HG03439 (cell line): ENCODE measurements at regions not wholly inside any gene's neighbourhood (a gene's known extent, or its start where the extent isn't known, plus 50 kb on each side); places are given as distances from the start of the nearest gene placed in this dataset.

Source experiments
- ATAC-seq: cut with Tn5 transposase; IDR thresholded peaks from one replicate; pipeline ENCODE4 v1.9.1; 2021; ENCODE audit warnings: mild to moderate bottlenecking, moderate library complexity; ENCODE audit not compliant: unreplicated experiment

DNA sequence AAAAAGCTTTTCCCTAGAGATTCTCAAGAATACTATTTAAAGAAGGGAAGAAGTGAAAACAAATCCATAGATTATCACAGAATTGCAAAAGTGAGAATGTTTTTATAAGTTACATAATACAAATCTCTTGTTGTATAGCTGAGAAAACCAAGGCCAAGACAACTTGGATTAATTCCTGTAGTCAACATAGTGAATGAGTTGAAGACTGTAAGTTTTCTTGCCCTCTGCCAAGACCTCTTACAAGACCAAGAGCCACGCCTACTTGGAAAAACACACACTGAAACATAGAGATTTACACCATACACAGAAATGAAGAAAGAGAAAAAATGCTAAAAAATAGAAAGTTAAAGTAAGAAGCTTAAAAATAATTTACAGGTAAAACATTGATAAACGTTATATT, 2024.0 kb downstream of the PCDH7 start:
- no peak for ATAC-seq

DNA sequence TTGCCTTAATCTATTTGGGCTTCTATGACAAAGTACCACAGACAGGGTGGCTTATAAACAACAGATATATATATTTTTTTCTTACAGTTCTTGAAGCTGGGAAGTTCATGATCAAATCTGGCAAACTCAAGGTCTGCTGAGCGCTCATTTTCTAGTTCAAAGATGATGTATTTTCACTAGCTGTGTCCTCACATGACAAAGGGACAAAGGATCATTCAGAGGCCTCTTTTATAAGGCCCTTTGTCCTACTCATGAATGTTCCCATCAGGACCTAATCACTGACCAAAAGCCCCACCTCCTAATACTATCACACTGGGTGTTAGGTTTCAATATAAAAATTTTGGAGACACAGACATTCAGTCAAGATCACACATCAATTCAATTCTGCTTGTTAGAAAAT, 2025.2 kb downstream of the PCDH7 start:
- ATAC-seq = no peak

DNA sequence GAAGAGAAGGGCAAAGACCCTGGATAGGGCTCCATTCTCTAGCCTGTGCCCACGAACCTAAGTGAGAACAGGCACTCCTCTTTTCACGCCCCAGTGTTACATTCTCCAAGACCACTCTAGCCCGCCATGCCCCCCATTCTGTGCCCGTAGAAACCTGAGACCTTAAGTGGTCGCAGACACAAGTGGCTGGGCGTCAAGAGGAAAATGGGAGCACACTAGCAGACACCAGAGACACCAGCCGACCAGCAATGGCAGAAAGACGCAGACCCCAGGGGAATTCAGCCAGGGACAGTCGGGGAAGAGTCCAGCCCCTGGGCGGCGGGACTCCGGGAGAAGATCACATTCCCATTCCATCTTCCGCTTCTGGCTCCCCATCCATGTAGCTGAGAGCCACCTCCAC, 2027.9 kb downstream of the PCDH7 start:
- no peak for ATAC-seq

DNA sequence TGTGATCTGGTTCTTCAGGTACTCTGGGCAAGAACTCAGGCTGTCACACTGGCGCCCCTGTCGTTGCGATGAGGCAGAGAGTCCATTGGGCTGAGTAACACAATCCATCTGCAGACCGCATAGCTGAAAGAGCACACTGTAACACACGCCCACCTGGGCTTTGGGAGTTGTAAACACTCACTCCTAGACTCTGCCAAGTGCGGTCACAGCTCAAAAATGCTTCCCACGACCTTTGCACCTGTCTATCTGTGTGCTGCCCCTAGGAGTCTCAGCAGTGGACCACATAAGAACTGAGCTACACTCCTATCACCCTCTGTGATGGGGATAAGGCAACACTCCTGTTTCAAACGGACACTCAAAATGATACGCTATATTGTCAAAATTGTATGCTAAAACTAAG, 2028.3 kb downstream of the PCDH7 start:
- ATAC-seq = no peak

DNA sequence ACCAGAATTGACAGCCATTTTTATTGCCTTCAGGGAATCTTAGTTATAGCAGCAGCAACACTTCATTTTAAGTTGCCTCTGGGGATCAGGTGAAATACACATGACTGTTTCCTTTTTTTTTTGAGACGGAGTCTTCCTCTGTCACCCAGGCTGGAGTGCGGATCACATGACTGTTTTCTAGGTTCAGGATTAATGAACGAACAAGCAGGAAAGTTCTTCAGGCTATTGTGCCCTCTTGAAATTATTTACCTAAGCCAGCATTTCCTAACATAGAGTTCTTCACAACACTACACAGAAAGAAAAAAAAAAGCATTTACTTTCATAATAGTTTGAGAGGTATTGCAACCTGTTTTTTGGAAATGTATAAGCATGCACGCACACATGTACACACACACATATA, 2032.8 kb downstream of the PCDH7 start:
- no peak for ATAC-seq

DNA sequence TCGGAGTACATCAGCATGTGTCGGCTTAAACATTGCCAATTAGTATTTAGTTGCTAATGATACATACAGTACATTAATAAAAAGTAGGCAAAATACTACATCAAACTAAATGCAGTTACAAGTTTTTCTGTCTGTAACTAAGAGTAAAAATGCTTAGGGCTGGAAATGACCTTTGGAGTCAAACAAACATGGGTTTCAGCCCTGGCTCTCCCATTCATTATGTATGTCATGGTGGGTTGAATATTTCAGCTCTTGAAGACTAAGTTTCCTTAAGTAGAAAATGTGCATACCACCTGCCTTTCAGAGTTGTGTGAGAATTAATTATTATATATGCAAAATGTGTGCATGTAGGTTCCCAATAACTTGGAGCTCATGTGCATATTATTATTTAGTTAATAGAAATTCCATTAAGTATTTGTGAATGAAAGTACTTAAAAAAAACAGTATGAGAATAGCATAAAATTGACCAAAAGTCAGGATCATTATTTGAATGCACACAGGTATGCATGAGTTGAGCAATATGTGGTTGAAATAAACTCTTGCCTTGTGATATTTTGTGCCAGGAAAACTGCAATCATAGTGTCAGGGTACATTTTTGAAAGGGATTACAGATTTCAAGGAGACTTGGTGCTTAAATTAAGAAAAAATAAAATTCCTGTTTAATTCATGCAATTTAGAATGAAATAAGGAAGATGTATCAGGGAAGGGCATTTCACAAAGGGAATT, 2048.7 kb downstream of the PCDH7 start:
- ATAC-seq = no peak

DNA sequence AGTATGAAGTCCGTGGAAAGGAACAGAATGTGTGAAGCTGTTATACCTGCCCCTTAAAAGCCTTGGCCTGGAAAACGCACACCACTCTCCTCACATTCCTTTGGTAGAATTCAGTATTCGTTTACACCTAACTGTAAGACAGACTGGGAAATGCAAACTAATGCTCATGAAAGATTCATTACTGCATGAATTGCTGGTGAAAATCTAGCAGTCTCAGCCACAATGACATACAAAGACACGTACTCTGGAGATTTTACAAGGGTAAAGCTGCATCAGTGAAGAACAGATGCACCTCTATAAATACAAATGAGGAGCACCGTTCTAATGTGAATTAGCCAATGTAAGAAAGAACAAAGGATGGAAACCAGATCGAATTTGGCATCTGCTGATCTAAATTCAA, 2051.3 kb downstream of the PCDH7 start:
- ATAC-seq = no peak

DNA sequence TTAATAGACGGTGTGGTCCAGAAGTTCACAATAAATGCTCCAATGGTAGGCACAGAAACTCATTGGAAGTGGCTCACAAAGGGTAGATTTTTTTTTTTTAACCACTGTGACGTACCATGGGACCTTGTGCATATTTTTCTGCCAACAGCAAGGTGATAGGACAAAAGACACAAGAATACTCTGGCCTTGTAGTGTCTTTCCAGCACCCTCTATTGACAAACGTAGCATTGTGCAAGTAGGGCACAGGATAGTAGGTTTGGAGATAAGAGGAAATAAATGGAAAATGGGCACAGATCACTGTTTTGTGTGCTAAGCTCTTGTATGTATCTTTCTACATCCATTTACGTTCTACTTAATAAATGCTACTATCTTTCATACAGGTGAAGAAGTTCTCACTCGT, 2054.9 kb downstream of the PCDH7 start:
- no peak for ATAC-seq

DNA sequence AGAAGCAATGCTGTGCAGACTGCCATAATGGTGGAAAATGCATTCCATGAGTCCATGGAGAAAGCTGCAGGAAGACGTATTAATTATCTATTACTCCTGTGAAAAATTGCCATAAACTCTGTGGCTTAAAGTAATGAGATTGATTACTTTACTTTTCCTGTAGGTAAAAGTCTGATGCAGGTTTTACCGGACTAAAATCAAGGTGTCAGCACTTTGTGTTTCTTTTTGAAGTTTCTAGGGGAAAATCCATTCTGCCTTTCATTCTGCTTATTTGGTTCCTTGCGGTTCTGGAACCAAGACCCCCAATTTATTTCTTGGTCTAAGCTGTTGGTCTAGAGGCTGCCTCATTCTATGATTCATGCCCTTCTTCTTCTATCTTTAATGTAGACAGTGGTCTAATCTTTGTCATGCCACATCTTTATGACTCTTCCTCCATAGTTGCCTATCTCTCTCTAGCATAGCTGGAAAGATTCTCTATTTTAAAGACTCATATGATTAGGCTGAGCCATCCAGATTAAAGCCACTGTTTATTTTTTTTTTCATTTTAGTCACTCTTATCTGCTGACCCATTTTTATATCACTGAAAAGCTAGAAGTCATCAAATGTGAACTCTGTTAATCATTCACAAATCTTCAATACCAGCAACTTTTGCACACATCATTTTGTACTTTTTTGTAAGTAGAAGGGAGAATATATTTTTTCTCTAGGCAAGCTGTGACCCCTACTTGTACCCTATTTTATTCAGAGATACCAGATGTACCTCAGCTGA, 2056.4 kb downstream of the PCDH7 start:
- ATAC-seq = no peak

DNA sequence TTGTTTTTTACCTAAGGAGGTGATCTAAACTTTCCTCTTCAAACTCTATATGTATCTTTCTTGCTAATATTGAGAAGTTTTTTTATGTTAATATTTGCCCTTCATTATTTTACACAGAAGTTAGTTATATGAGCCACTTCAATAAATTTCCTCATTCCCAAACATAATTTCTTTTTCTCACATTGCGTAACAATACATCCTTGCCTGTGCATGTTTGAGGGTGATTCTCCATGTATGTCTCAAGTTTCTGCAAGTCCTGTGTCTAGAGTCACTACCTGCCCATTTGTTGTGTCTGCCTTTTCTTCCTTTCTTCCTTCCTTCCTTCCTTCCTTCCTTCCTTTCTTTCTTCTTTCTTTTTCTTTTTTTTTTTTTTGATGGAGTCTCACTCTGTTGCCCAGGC, 2057.9 kb downstream of the PCDH7 start:
- ATAC-seq = no peak

DNA sequence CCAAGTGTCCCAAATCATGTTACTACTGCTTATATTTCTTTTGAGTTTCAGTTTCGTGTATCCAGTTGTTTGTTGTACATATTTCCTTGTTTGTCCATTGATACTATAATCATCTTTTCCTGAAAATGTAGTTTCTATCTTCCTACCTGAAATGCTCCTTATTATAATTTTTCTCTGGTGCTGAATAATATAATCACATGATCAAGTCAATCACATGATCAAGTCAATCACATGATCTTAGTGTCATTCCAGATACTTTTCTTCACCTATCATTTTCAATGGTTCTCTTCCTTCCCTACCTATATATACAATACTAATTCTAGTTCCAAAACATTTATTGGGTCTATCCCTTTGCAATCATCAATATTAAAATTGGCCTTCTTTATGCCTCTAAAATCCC, 2058.8 kb downstream of the PCDH7 start:
- no peak for ATAC-seq

DNA sequence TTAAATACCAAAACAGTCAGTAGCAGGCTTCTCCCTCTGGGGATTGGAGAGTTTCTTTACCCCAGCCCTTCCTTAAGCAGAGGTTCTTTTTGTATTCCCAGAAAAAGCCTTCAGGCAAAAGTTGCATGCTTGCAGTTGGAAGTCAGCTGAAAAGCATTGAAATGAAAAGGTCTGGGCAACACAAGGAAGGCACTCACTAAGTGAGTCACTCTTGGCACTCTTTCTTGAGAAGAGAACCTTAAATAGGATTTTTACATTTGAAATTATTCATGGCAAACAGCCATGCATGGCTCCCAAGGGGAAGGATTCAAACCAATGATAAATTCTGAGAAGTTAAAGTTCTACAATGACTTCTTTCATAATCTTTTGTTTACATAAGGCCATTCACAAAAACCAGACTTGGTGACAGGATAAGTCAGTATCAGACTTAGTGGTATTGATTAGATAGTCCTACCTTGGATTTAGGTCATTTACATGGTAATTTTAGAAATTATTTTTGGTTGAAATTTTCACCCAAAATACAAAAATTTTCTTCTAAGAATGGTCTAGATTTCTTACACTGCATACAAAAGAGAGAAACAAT, 2068.9 kb downstream of the PCDH7 start:
- no peak for ATAC-seq

DNA sequence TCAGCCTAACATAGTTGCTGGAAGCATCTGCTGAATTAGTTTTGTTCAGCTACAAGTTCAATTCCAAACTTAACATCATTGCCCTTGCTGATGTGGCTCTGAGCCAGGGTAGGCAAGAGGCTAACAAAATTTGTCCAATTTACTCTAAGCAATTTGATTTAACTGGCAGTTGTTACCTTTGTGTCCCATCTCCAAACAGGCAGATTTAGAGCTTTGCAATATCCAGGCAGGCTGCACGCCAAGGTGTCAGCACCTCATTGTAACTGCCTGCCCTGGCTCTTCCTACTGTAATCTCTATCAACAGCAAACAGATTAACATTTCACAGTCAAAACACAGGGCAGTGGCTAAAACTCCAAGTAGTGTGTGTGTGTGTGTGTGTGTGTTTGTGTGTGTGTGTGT, 2070.6 kb downstream of the PCDH7 start:
- ATAC-seq = no peak

DNA sequence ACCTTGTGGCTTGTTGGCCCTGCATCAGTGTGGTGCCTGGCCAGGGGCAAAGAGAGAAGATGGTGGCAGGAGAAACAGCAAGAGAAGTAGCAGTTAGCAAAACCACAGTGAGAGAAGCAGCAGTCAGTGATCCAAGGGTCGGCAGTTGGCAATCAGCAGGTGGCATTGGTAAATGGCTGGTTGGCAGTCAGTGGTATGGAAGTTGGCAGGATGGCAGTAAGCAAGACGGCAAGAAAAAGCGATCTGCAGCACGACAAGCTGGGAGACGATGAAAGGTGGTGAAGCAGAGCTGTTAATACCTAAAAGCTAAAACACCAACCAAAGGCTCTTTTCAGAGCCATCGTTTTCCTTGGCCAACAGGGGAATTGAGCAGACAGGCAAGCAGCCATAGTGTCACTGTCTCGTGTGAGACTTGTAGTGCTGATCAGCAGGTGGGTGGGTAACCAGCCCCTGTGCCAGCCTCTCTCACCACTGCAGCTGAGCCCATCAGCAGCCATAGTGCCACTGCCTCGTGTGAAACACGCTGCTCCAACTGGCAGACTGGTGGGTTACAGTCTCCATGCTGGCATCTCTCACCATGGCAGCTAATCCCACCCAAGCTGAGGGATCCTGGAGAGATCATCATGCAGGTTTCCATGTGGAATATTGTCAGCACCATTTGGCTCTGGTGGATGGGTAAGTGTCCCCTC, 2078.4 kb downstream of the PCDH7 start:
- ATAC-seq = no peak

DNA sequence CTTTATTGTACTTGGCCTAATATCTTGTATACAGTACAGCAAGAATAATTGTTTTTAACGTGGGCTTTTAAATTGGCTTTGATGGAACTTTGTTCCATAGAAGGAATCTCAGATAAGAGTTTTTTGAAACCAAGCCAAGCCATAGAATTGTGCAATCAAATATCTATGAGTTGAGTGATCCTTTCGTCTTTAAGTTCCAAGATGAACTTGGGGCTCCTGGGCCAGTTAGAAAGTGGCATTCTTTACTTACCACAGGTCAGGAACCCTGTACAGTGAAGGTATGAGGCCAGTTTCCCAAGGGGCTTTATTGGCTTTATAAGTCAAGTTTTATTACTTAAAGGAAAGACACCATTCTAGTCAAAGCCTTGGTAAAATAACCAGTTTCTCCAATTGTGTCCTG, 2104.2 kb downstream of the PCDH7 start:
- ATAC-seq = no peak

DNA sequence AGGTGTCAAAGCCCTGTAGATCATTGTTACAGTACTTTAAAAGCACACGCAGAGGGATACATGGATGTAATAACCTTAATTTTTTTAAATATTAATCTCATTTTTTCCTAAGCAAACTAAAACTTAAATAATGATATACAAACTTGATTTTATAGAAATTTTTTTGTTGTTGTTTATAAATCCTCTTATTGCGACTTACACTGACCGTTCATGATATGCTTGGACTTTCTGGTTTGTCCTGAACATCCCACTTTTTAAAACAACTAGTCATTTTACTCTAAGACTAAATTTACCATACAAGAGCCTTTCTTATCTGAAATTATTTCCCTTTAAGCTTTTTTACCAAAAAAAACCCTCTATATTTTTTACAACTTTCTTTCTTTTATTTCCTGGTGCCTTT, 2106.0 kb downstream of the PCDH7 start:
- no peak for ATAC-seq

DNA sequence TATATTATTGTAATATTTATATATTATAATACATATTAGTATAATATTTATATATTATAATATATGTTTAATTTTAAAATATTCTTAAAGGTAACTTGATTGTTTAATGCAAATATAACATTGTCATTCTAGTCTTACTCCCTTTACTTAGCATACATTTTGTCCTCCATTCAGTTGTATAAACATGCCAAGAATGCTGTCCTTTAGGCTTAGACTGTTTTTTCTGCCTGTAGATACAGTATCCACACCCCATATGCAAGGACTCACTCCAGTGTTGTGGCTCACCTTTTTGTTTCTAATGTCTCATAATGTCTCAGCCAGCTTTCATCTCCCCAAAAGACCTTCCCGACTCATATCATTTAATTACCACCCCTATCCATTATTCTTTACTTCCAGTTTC, 2110.0 kb downstream of the PCDH7 start:
- no peak for ATAC-seq

DNA sequence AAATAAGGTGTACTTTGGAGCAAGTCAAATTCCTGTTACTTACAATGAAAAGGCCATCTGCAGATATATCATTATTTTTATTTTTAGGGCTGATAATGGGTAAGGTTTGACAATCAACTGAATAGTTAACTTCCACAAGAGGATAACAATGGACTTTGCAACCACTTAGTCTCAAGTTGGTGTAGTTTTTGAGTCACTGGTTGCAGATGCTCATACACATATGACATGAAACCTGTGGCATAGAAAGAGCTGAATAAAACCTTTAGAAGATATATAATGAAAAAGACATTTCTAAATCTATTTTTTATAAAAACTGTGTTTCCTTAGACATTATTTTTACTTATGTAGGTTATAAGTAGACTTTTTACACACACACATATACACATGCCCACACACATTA, 2110.9 kb downstream of the PCDH7 start:
- ATAC-seq = no peak

DNA sequence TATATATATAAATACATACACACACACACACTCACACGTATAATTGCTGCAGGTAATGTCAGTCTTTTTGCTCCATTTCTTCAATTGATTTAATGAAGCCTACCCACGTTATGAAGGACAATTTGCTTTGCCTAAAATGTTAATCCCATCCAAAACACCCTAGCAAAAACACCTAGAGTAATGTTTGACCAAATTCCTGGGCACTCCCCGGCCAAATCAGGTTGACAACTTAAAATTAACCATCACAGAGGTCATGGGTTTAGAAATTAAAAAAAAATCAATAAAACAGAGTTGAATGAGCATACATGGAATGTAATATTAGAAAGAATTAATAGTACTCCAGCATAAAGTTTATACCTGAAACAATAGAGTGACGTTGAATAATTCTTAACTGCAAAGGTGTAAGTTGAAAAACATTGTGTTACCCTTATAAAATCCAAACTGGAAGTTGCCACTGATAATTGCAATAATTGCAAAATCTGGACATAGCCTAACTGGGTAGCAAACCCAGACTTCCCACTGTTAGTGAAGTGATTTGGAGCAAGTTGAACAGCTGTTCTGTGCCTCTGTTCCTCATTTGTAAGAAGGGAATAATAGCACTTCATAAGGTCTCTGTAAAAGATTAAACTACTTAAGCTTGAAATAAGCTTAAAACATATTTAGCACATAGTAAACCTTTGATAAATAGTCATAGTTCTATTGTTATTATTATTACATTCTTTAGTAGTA, 2120.5 kb downstream of the PCDH7 start:
- no peak for ATAC-seq

DNA sequence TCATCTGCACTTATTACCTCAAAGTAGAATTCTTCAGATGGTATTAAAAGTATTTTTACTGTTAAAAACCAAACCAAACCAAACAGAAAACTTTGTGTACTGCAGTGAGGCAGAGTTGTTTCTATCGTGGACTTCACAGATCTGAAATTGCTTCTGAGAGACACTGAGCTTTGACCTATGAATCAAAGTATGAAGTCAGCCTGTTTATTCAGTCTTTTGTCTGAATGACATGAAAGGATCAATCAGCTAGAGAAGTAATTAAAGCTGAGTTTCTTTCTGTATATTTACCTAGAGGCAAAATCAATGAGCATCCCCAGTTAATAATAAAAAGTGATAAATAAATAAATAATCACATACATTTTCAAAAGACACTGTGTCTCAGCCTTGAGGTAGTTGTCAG, 2121.0 kb downstream of the PCDH7 start:
- ATAC-seq = no peak

DNA sequence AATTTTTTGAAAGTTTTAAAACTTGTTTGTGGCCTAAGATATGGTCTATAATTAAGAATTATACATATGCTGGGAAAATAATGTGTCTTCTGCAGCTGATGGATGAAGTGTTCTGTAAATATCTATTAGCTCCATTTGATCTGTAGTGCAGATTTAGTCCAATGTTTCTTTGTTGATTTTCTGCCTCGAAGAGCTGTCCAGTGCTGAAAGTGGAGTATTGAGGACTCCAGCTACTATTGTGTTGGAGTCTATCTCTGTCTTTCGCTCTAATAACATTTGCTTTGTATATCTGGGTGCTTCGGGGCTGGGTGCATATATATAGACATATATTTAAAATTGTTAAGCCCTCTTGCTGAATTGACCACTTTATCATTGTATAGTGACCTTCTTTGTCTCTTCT, 2127.3 kb downstream of the PCDH7 start:
- no peak for ATAC-seq
